PC-3 (cell line): ENCODE measurements at regions not wholly inside any gene's neighbourhood (a gene's known extent, or its start where the extent isn't known, plus 50 kb on each side); places are given as distances from the start of the nearest gene placed in this dataset.

Source experiments
- ATAC-seq: fragments of 200-7000 bp; cut with Tn5 transposase; 2 replicates; pipeline ENCODE4 v1.9.1; 2020; ENCODE audit warnings: mild to moderate bottlenecking, moderate library complexity
- BruUV-seq: library from RNA; stranded (reverse); fragments of 400-500 nt; replicated peaks from 2 replicates; lab custom pipeline; 2021; lab: Mats Ljungman, UMichigan
- CTCF ChIA-PET: fragments of 300-600 bp; sonication (Branson Sonifier 250); formaldehyde crosslinking; loops from one replicate; lab custom pipeline; 2022; ENCODE audit warnings: antibody characterized with exemption; lab: Charles Lee
- POLR2A ChIA-PET: fragments of 300-600 bp; sonication (Branson Sonifier 250); formaldehyde crosslinking; loops from one replicate; lab custom pipeline; 2022; ENCODE audit warnings: antibody characterized with exemption; ENCODE audit not compliant: unreplicated experiment; lab: Charles Lee
- DNase-seq: peaks from one replicate; pipeline ENCODE4 v3.0.0-alpha.2; 2015
- H2AFZ ChIP-seq: fragments of 300-600 bp; sonication (generic); 2 replicates; pipeline ENCODE4 v1.6.0; 2016; ENCODE audit warnings: antibody characterized with exemption, low read length
- H3F3A ChIP-seq: fragments of 300-600 bp; sonication (generic); one replicate; pipeline ENCODE4 v1.6.0; 2017; ENCODE audit warnings: antibody characterized with exemption, low read length, control low read depth, mild to moderate bottlenecking; ENCODE audit not compliant: unreplicated experiment
- H3K27ac ChIP-seq: fragments of 300-600 bp; sonication (generic); 2 replicates; pipeline ENCODE4 v1.5.1; 2016; ENCODE audit warnings: mild to moderate bottlenecking, low read length
- H3K27me3 ChIP-seq: fragments of 300-600 bp; sonication (generic); 2 replicates; pipeline ENCODE4 v1.6.1; 2016; ENCODE audit warnings: low read length, mixed read lengths
- H3K36me3 ChIP-seq: fragments of 300-600 bp; sonication (generic); 2 replicates; pipeline ENCODE4 v1.6.1; 2016; ENCODE audit warnings: low read depth, mixed run types, low read length, mixed read lengths
- H3K4me1 ChIP-seq: fragments of 300-600 bp; sonication (generic); 2 replicates; pipeline ENCODE4 v1.5.1; 2016; ENCODE audit warnings: low read length; ENCODE audit not compliant: insufficient read depth
- H3K4me2 ChIP-seq: fragments of 300-600 bp; sonication (generic); 2 replicates; pipeline ENCODE4 v1.6.0; 2016; ENCODE audit warnings: low read length
- H3K4me3 ChIP-seq: fragments of 300-600 bp; sonication (generic); 2 replicates; pipeline ENCODE4 v1.5.1; 2016; ENCODE audit warnings: mild to moderate bottlenecking, low read length, mixed read lengths
- H3K79me2 ChIP-seq: fragments of 300-600 bp; sonication (generic); 2 replicates; pipeline ENCODE4 v1.6.1; 2017; ENCODE audit warnings: low read length, mixed read lengths
- H3K9ac ChIP-seq: fragments of 300-600 bp; sonication (generic); 2 replicates; pipeline ENCODE4 v1.6.0; 2016; ENCODE audit warnings: mild to moderate bottlenecking, low read length
- H3K9me2 ChIP-seq: fragments of 300-600 bp; sonication (generic); replicated peaks from 2 replicates; pipeline ENCODE4 v1.6.1; 2016; ENCODE audit warnings: mixed run types, low read length, mixed read lengths
- H3K9me3 ChIP-seq: fragments of 300-600 bp; sonication (generic); 2 replicates; pipeline ENCODE4 v1.6.1; 2016; ENCODE audit warnings: low read length, mixed read lengths
- H4K20me1 ChIP-seq: fragments of 300-600 bp; sonication (generic); 2 replicates; pipeline ENCODE4 v1.6.1; 2016; ENCODE audit warnings: low read length, mixed read lengths
- CTCF ChIP-seq: fragments of 300-600 bp; sonication (generic); conservative IDR thresholded peaks from 2 replicates; pipeline ENCODE4 v1.5.1; 2017; ENCODE audit warnings: antibody characterized with exemption, low read depth, mild to moderate bottlenecking, low read length
- EZH2 ChIP-seq: fragments of 300-600 bp; sonication (generic); IDR thresholded peaks from one replicate; pipeline ENCODE4 v1.6.1; 2017; ENCODE audit warnings: antibody characterized with exemption, mild to moderate bottlenecking, low read length; ENCODE audit not compliant: unreplicated experiment
- EZH2phosphoT487 ChIP-seq: fragments of 300-600 bp; sonication (generic); IDR thresholded peaks from 2 replicates; pipeline ENCODE4 v1.6.1; 2018; ENCODE audit warnings: mild to moderate bottlenecking, antibody characterized with exemption, low read length, borderline replicate concordance
- intact Hi-C: fragments of 100-400 bp; cut with micrococcal nuclease; formaldehyde crosslinking; loops from 2 replicates; pipeline ENCODE4 v1.9.0; 2023

- Histone ChIP-seq H3K27ac (no peak overlapping the region), H3F3A (no peaks in the 10 kb centered on the region), H4K20me1 (no peaks in the 10 kb centered on the region), H3K9ac (no peak overlapping the region), H3K9me3 (no peaks in the 10 kb centered on the region), H3K4me3 (peak overlapping the region; percentile 27; the same call in 1 of the 2 replicates), H3K4me1 (no peaks in the 10 kb centered on the region), H3K79me2 (no peaks in the 10 kb centered on the region), H2AFZ (no peak overlapping the region), H3K36me3 (no peaks in the 10 kb centered on the region), H3K4me2 (peak overlapping the region; percentile 71), H3K9me2 (no peaks in the 10 kb centered on the region), H3K27me3 (no peaks in the 10 kb centered on the region)
- DNase-seq = no peak
- no TSS peak for BruUV-seq
- CTCF ChIA-PET = interaction anchor here (0.5 kb wide), 1 partner anchor 118 kb away, joined by 3 read pairs; no protein-coding TSS in a partner anchor
- TF ChIP-seq EZH2phosphoT487 = no peak
- POLR2A ChIA-PET = no interaction called here
- peak; percentile 37 for ATAC-seq
- intact Hi-C loops = loop anchor here (1.0 kb wide), 1 partner anchor 235 kb away; no protein-coding TSS in a partner anchor
Observed at GRCh38 chr1:181190364-181191035, 102.0 kb downstream of the IER5 start.

- Histone ChIP-seq H3K27ac (no peak overlapping the region), H3K9ac (no peak overlapping the region), H3K36me3 (no peaks in the 10 kb centered on the region), H3K79me2 (no peaks in the 10 kb centered on the region), H2AFZ (no peak overlapping the region), H3K9me2 (no peaks in the 10 kb centered on the region), H3K4me2 (no peak overlapping the region), H3K9me3 (no peaks in the 10 kb centered on the region), H3K27me3 (no peaks in the 10 kb centered on the region), H3K4me1 (no peaks in the 10 kb centered on the region), H3K4me3 (no peak overlapping the region), H4K20me1 (no peaks in the 10 kb centered on the region), H3F3A (no peaks in the 10 kb centered on the region)
- ChIA-PET CTCF (no interaction called here), POLR2A (no interaction called here)
- ATAC-seq = no peak
- BruUV-seq = no TSS peak
- no peak for TF ChIP-seq EZH2
- TF ChIP-seq CTCF = no peak
- no peak for TF ChIP-seq EZH2phosphoT487
- intact Hi-C loops = no loop called here
- no peak for DNase-seq
Observed at GRCh38 chr1:181191494-181192040, 103.1 kb downstream of the IER5 start.

- H3K4me2 ChIP-seq = no peak overlapping the region
- BruUV-seq = no TSS peak
- ChIA-PET CTCF (interaction anchor here (0.6 kb wide), 1 partner anchor 198 kb away, joined by 3 read pairs; no protein-coding TSS in a partner anchor), POLR2A (interaction anchor here (0.5 kb wide), 1 partner anchor 27 kb away, joined by 3 read pairs; no protein-coding TSS in a partner anchor)
- no peaks in the 10 kb centered on the region for H3K79me2 ChIP-seq
- H2AFZ ChIP-seq = no peak overlapping the region
- H3K4me1 ChIP-seq = no peaks in the 10 kb centered on the region
- ATAC-seq = no peak
- no peaks in the 10 kb centered on the region for H3K9me3 ChIP-seq
- no peak overlapping the region for H3K9ac ChIP-seq
- intact Hi-C loops = no loop called here
- H4K20me1 ChIP-seq = no peaks in the 10 kb centered on the region
- H3K9me2 ChIP-seq = no peaks in the 10 kb centered on the region
- TF ChIP-seq EZH2phosphoT487 (no peak), CTCF (no peak), EZH2 (no peak)
- no peak overlapping the region for H3K27ac ChIP-seq
- H3F3A ChIP-seq = no peaks in the 10 kb centered on the region
- DNase-seq = no peak
- no peaks in the 10 kb centered on the region for H3K27me3 ChIP-seq
- no peak overlapping the region for H3K4me3 ChIP-seq
- no peaks in the 10 kb centered on the region for H3K36me3 ChIP-seq
Observed at GRCh38 chr1:181192316-181192715, 103.8 kb downstream of the IER5 start.
